Liver (tissue), 3 donors: ENCODE measurements at regions not wholly inside any gene's neighbourhood (a gene's known extent, or its start where the extent isn't known, plus 50 kb on each side); places are given as distances from the start of the nearest gene placed in this dataset.

Experiments
- CTCF ChIP-seq: fragments of 150-350 bp; IDR thresholded peaks from 2 replicates; pipeline ENCODE4 v1.5.1; 2017; ENCODE audit warnings: improper control_type of control experiment, low read depth, low read length; ENCODE audit not compliant: missing input control
- EGR1 ChIP-seq, 2 donors: IDR thresholded peaks; 2 replicates each; pipeline ENCODE4 v1.6.1; 2016 to 2018; ENCODE audit warnings: antibody characterized with exemption in 2 of 2, low read depth in 2 of 2
- HNF4A ChIP-seq, 2 donors: conservative IDR thresholded peaks; 2 replicates each; pipeline ENCODE4 v1.6.1; 2016; ENCODE audit warnings: antibody characterized with exemption in 2 of 2, mild to moderate bottlenecking in 2 of 2
- JUND ChIP-seq, 2 donors: IDR thresholded peaks; 2 replicates each; pipeline ENCODE4 v1.6.1; 2016; ENCODE audit warnings: antibody characterized with exemption in 2 of 2
- MAX ChIP-seq: IDR thresholded peaks from 2 replicates; pipeline ENCODE4 v1.6.1; 2016; ENCODE audit warnings: antibody characterized with exemption
- NR2F2 ChIP-seq: IDR thresholded peaks from 2 replicates; pipeline ENCODE4 v1.6.1; 2016; ENCODE audit warnings: antibody characterized with exemption
- RAD21 ChIP-seq, 2 donors: IDR thresholded peaks; 2 replicates each; pipeline ENCODE4 v1.6.1; 2016; ENCODE audit warnings: antibody characterized with exemption in 2 of 2, mild to moderate bottlenecking in 2 of 2
- YY1 ChIP-seq: IDR thresholded peaks from 2 replicates; pipeline ENCODE4 v1.6.1; 2016; ENCODE audit warnings: antibody characterized with exemption, mild to moderate bottlenecking
- donor health status: healthy.
- donor health status: healthy.

- TF ChIP-seq RAD21 (IDR thresholded peaks at IDR 0.05) (no peak), HNF4A (conservative IDR thresholded peaks at IDR 0.05) (no peak), CTCF (no peak), MAX (no peak), YY1 (no peak), NR2F2 (no peak), JUND (IDR thresholded peaks at IDR 0.05) (no peak), EGR1 (IDR thresholded peaks at IDR 0.05; ENCODE audit: low read depth in 2 of 2) (no peak)
Observed at GRCh38 chr9:99400184-99400731, 178.2 kb downstream of the SEC61B start.
